Prostate gland (tissue), 2 donors: ENCODE measurements at regions not wholly inside any gene's neighbourhood (a gene's known extent, or its start where the extent isn't known, plus 50 kb on each side); places are given as distances from the start of the nearest gene placed in this dataset.

ENCODE experiments used
- POLR2A ChIP-seq: fragments of 450-650 bp; IDR thresholded peaks from one replicate; pipeline ENCODE4 v1.6.1; 2016; ENCODE audit warnings: antibody characterized with exemption, mild to moderate bottlenecking
- POLR2AphosphoS5 ChIP-seq: sonication (generic); formaldehyde crosslinking; IDR thresholded peaks from one replicate; pipeline ENCODE4 v1.6.1; 2017; ENCODE audit warnings: antibody characterized with exemption
- TF ChIP-seq, protein P1 (sequence below), 4 experiments: fragments of 200-600 bp in 2 of 4; fragments of 450-650 bp in 2 of 4; sonication (generic) in 2 of 4; IDR thresholded peaks; 1 replicate in 3 of 4; 2 replicates in 1 of 4; pipeline ENCODE4 v1.5.1; 2016 to 2019; ENCODE audit warnings: antibody characterized with exemption in 4 of 4, mild to moderate bottlenecking in 2 of 4, moderate library complexity in 2 of 4

DNA sequence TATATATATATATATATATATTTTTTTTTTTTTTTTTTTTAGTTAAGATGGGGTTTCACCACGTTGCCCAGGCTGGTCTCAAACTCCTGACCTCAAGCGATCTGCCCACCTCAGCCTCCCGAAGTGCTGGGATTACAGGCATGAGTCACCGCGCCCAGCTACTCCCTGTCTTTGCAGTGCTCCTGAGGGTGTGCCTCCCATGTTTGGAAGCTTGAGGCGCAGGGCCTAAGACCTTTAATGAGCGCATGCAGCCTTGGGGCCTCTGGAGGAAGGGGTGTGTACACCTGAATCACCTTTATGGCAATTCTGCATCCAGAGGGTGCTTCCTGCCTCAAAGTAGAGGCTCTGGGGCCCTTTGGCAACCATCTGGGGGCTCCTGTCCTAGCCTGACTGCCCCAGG, 219.4 kb upstream of the CIBAR2 start:
- TF ChIP-seq, protein P1, sequence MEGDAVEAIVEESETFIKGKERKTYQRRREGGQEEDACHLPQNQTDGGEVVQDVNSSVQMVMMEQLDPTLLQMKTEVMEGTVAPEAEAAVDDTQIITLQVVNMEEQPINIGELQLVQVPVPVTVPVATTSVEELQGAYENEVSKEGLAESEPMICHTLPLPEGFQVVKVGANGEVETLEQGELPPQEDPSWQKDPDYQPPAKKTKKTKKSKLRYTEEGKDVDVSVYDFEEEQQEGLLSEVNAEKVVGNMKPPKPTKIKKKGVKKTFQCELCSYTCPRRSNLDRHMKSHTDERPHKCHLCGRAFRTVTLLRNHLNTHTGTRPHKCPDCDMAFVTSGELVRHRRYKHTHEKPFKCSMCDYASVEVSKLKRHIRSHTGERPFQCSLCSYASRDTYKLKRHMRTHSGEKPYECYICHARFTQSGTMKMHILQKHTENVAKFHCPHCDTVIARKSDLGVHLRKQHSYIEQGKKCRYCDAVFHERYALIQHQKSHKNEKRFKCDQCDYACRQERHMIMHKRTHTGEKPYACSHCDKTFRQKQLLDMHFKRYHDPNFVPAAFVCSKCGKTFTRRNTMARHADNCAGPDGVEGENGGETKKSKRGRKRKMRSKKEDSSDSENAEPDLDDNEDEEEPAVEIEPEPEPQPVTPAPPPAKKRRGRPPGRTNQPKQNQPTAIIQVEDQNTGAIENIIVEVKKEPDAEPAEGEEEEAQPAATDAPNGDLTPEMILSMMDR (IDR thresholded peaks at IDR 0.05), result no peak
- no peak for TF ChIP-seq POLR2A
- no peak for TF ChIP-seq POLR2AphosphoS5
